Stomach (tissue), 4 donors: ENCODE measurements at regions not wholly inside any gene's neighbourhood (a gene's known extent, or its start where the extent isn't known, plus 50 kb on each side); places are given as distances from the start of the nearest gene placed in this dataset.

Experiments
- CTCF ChIP-seq, 7 experiments: fragments of 450-650 bp in 4 of 7; fragments of 200-600 bp in 3 of 7; sonication (generic) in 3 of 7; IDR thresholded peaks; one replicate each; pipeline ENCODE4 v1.5.1; 2016 to 2019; ENCODE audit warnings: antibody characterized with exemption in 7 of 7, control low read depth in 2 of 7, mild to moderate bottlenecking in 1 of 7
- POLR2AphosphoS5 ChIP-seq, 3 donors: sonication (generic); formaldehyde crosslinking; IDR thresholded peaks; one replicate each; pipeline ENCODE4 v1.6.1; 2016; ENCODE audit warnings: antibody characterized with exemption in 3 of 3

GRCh38 chr5:152711801-152712388, 306.8 kb upstream of the NMUR2 start:
- TF ChIP-seq CTCF (IDR thresholded peaks at IDR 0.05), result no peak
- no peak for TF ChIP-seq POLR2AphosphoS5 (IDR thresholded peaks at IDR 0.05)
